ENCODE measurements at regions not wholly inside any gene's neighbourhood (a gene's known extent, or its start where the extent isn't known, plus 50 kb on each side); places are given as distances from the start of the nearest gene placed in this dataset.
"Not testable (repeated sequence)": the region's sequence is repeated elsewhere in the genome, so short reads cannot be mapped to it uniquely, and the experiment has no call there.

- no peak for TF ChIP-seq EZH2 (IDR thresholded peaks at IDR 0.05)
- no peak for TF ChIP-seq POLR2AphosphoS5 (IDR thresholded peaks at IDR 0.05; ENCODE audit: borderline replicate concordance, low read depth, low read length)
- TF ChIP-seq FOXP2 (optimal IDR thresholded peaks at IDR 0.05; ENCODE audit: control extremely low read depth, extremely low read length, insufficient read depth), result no peak
- Histone ChIP-seq H3K9me3 (ENCODE audit: low read depth, low read length) (no peaks in the 10 kb centered on the region), H3K36me3 (ENCODE audit: insufficient read depth, low read length) (no peaks in the 10 kb centered on the region), H3K9ac (ENCODE audit: insufficient read length) (peak overlapping the region; percentile 8), H3K4me3 (peak overlapping the region; percentile 43), H3K27ac (peak overlapping the region; percentile 83)
- no peak for DNase-seq (ENCODE audit: low read depth, low spot score)
Measured at GRCh38 chr5:167294882-167295680, 996.4 kb upstream of the WWC1 start.

- no peak for DNase-seq (ENCODE audit: low read depth, low spot score)
- Histone ChIP-seq H3K27ac (no peak overlapping the region), H3K9ac (ENCODE audit: insufficient read length) (no peak overlapping the region), H3K36me3 (ENCODE audit: insufficient read depth, low read length) (no peaks in the 10 kb centered on the region), H3K4me3 (peak overlapping the region; percentile 43; the same call in 1 of the 2 replicates), H3K9me3 (ENCODE audit: low read depth, low read length) (no peaks in the 10 kb centered on the region)
- TF ChIP-seq POLR2AphosphoS5 (IDR thresholded peaks at IDR 0.05; ENCODE audit: borderline replicate concordance, low read depth, low read length) (no peak), FOXP2 (optimal IDR thresholded peaks at IDR 0.05; ENCODE audit: control extremely low read depth, extremely low read length, insufficient read depth) (no peak), EZH2 (IDR thresholded peaks at IDR 0.05) (no peak)
Measured at GRCh38 chr5:167295681-167296005, 995.8 kb upstream of the WWC1 start.

- no peak overlapping the region for H3K27ac ChIP-seq
- no peak for DNase-seq (ENCODE audit: low read depth, low spot score)
Measured at GRCh38 chr5:167296066-167296465, 995.4 kb upstream of the WWC1 start.

GRCh38 chr5:167296661-167297060 is 994.8 kb upstream of the WWC1 start:
- Histone ChIP-seq H3K27ac (no peak overlapping the region), H3K4me3 (no peak overlapping the region), H3K36me3 (ENCODE audit: insufficient read depth, low read length) (no peaks in the 10 kb centered on the region), H3K9me3 (ENCODE audit: low read depth, low read length) (no peaks in the 10 kb centered on the region), H3K9ac (ENCODE audit: insufficient read length) (no peak overlapping the region)
- TF ChIP-seq EZH2 (IDR thresholded peaks at IDR 0.05) (no peak), POLR2AphosphoS5 (IDR thresholded peaks at IDR 0.05; ENCODE audit: borderline replicate concordance, low read depth, low read length) (no peak), FOXP2 (optimal IDR thresholded peaks at IDR 0.05; ENCODE audit: control extremely low read depth, extremely low read length, insufficient read depth) (no peak)
- DNase-seq (ENCODE audit: low read depth, low spot score), result no peak

More at GRCh38 chr5:167296066-167296465, 995.4 kb upstream of the WWC1 start:
- no peaks in the 10 kb centered on the region for H3K9me3 ChIP-seq (ENCODE audit: low read depth, low read length)
- no peaks in the 10 kb centered on the region for H3K36me3 ChIP-seq (ENCODE audit: insufficient read depth, low read length)
- no peak overlapping the region for H3K9ac ChIP-seq (ENCODE audit: insufficient read length)
- H3K4me3 ChIP-seq, result no peak overlapping the region
- TF ChIP-seq POLR2AphosphoS5 (IDR thresholded peaks at IDR 0.05; ENCODE audit: borderline replicate concordance, low read depth, low read length), result no peak
- TF ChIP-seq EZH2 (IDR thresholded peaks at IDR 0.05), result no peak
- TF ChIP-seq FOXP2 (optimal IDR thresholded peaks at IDR 0.05; ENCODE audit: control extremely low read depth, extremely low read length, insufficient read depth), result no peak

- H3K9ac ChIP-seq (ENCODE audit: insufficient read length); DNase-seq (ENCODE audit: low read depth, low spot score); H3K27ac ChIP-seq; H3K9me3 ChIP-seq (ENCODE audit: low read depth, low read length); H3K36me3 ChIP-seq (ENCODE audit: insufficient read depth, low read length); H3K4me3 ChIP-seq: not testable (repeated sequence)
Measured at GRCh38 chr5:167299861-167300260, 991.6 kb upstream of the WWC1 start.

- no peak for DNase-seq (ENCODE audit: low read depth, low spot score)
- Histone ChIP-seq H3K36me3 (ENCODE audit: insufficient read depth, low read length) (no peaks in the 10 kb centered on the region), H3K9me3 (ENCODE audit: low read depth, low read length) (no peaks in the 10 kb centered on the region), H3K4me3 (no peak overlapping the region), H3K27ac (no peak overlapping the region), H3K9ac (ENCODE audit: insufficient read length) (no peak overlapping the region)
- TF ChIP-seq EZH2 (IDR thresholded peaks at IDR 0.05) (no peak), FOXP2 (optimal IDR thresholded peaks at IDR 0.05; ENCODE audit: control extremely low read depth, extremely low read length, insufficient read depth) (no peak), POLR2AphosphoS5 (IDR thresholded peaks at IDR 0.05; ENCODE audit: borderline replicate concordance, low read depth, low read length) (no peak)
Measured at GRCh38 chr5:167303582-167303981, 987.9 kb upstream of the WWC1 start.

GRCh38 chr5:167304834-167305469 is 986.5 kb upstream of the WWC1 start:
- Histone ChIP-seq H3K4me3 (no peak overlapping the region), H3K9ac (ENCODE audit: insufficient read length) (no peak overlapping the region), H3K9me3 (ENCODE audit: low read depth, low read length) (no peaks in the 10 kb centered on the region), H3K36me3 (ENCODE audit: insufficient read depth, low read length) (no peaks in the 10 kb centered on the region), H3K27ac (no peak overlapping the region)
- DNase-seq (ENCODE audit: low read depth, low spot score), result no peak
- no peak for TF ChIP-seq FOXP2 (optimal IDR thresholded peaks at IDR 0.05; ENCODE audit: control extremely low read depth, extremely low read length, insufficient read depth)
- TF ChIP-seq EZH2 (IDR thresholded peaks at IDR 0.05), result no peak
- no peak for TF ChIP-seq POLR2AphosphoS5 (IDR thresholded peaks at IDR 0.05; ENCODE audit: borderline replicate concordance, low read depth, low read length)

GRCh38 chr5:167305591-167306213 is 985.7 kb upstream of the WWC1 start:
- Histone ChIP-seq H3K36me3 (ENCODE audit: insufficient read depth, low read length) (no peaks in the 10 kb centered on the region), H3K27ac (no peak overlapping the region), H3K4me3 (no peak overlapping the region), H3K9me3 (ENCODE audit: low read depth, low read length) (no peaks in the 10 kb centered on the region), H3K9ac (ENCODE audit: insufficient read length) (no peak overlapping the region)
- TF ChIP-seq EZH2 (IDR thresholded peaks at IDR 0.05) (no peak), POLR2AphosphoS5 (IDR thresholded peaks at IDR 0.05; ENCODE audit: borderline replicate concordance, low read depth, low read length) (no peak)
- no peak for DNase-seq (ENCODE audit: low read depth, low spot score)
